GM12878 (cell line): ENCODE measurements at regions not wholly inside any gene's neighbourhood (a gene's known extent, or its start where the extent isn't known, plus 50 kb on each side); places are given as distances from the start of the nearest gene placed in this dataset.
A peak's percentile ranks its signal among the peaks of the same experiment; 100 is the strongest.

ENCODE experiments used
- ATAC-seq: fragments of 200-7000 bp; cut with Tn5 transposase; 3 replicates; pipeline ENCODE4 v1.9.1; 2020; ENCODE audit warnings: mild to moderate bottlenecking, moderate library complexity
- BruUV-seq: library from RNA; stranded (reverse); fragments of 400-500 nt; replicated peaks from 2 replicates; lab custom pipeline; 2021; lab: Mats Ljungman, UMichigan
- CTCF ChIA-PET: fragments of 300-600 bp; sonication (Branson Sonifier 250); formaldehyde crosslinking; extraction: SDS; loops from one replicate; lab custom pipeline; 2021; ENCODE audit warnings: inconsistent platforms; lab: Yijun Ruan, JAX
- POLR2A ChIA-PET: fragments of 350-600 bp; formaldehyde crosslinking; extraction: SDS; loops from one replicate; lab custom pipeline; 2021; ENCODE audit warnings: inconsistent platforms; lab: Charles Lee
- RAD21 ChIA-PET: fragments of 300-600 bp; sonication (Branson Sonifier 250); formaldehyde crosslinking; loops from one replicate; lab custom pipeline; 2023; ENCODE audit warnings: antibody characterized with exemption; ENCODE audit not compliant: unreplicated experiment; lab: Charles Lee
- SMC1A ChIA-PET: fragments of 300-600 bp; sonication (Branson Sonifier 250); formaldehyde crosslinking; loops from one replicate; lab custom pipeline; 2023; ENCODE audit not compliant: unreplicated experiment, uncharacterized antibody; lab: Charles Lee
- DNase-seq: peaks from one replicate; pipeline ENCODE4 v3.0.0-alpha.2; 2011; ENCODE audit warnings: low read depth, low spot score
- FAIRE-seq: peaks from 3 replicates; lab custom pipeline; 2011; peaks lifted over from hg19 to GRCh38; lab: Jason Lieb, UNC
- H2AFZ ChIP-seq: 2 replicates; pipeline ENCODE4 v1.6.0; 2011; ENCODE audit warnings: low read depth, low read length, control low read depth; ENCODE audit not compliant: control insufficient read depth
- H3K27ac ChIP-seq: 2 replicates; pipeline ENCODE4 v1.5.1; 2011; ENCODE audit warnings: control low read depth; ENCODE audit not compliant: control insufficient read depth, insufficient read depth
- H3K27me3 ChIP-seq, 2 experiments: replicated peaks in 1 of 2; 2 replicates each; pipeline versions ENCODE4 v1.6.0 to v1.6.1; 2011; ENCODE audit warnings: low read length in 1 of 2; ENCODE audit not compliant: control insufficient read depth in 2 of 2, insufficient read depth in 2 of 2
- H3K36me3 ChIP-seq, 2 experiments: 2 replicates each; pipeline ENCODE4 v1.5.1; 2011; ENCODE audit warnings: low read length in 1 of 2; ENCODE audit not compliant: control insufficient read depth in 2 of 2, insufficient read depth in 2 of 2
- H3K4me1 ChIP-seq: 2 replicates; pipeline ENCODE4 v1.6.1; 2011; ENCODE audit warnings: mild to moderate bottlenecking, low read length, moderate library complexity, mixed read lengths; ENCODE audit not compliant: control insufficient read depth, insufficient read depth
- H3K4me2 ChIP-seq: 2 replicates; pipeline ENCODE4 v1.6.0; 2011; ENCODE audit warnings: control low read depth; ENCODE audit not compliant: control insufficient read depth, insufficient read depth
- H3K4me3 ChIP-seq: fragments of 200-600 bp; sonication (generic); 2 replicates; pipeline ENCODE4 v1.5.1; 2016
- H3K79me2 ChIP-seq: 2 replicates; pipeline ENCODE4 v1.6.0; 2011; ENCODE audit warnings: low read length; ENCODE audit not compliant: control insufficient read depth, insufficient read depth
- H3K9ac ChIP-seq: 2 replicates; pipeline ENCODE4 v1.8.0; 2011; ENCODE audit warnings: low read length, control low read depth, mixed read lengths; ENCODE audit not compliant: control insufficient read depth, insufficient read depth
- H3K9me3 ChIP-seq: replicated peaks from 3 replicates; pipeline ENCODE4 v1.5.1; 2011; ENCODE audit warnings: mild to moderate bottlenecking, low read length; ENCODE audit not compliant: control insufficient read depth, insufficient read depth
- H4K20me1 ChIP-seq: 2 replicates; pipeline ENCODE4 v1.6.0; 2011; ENCODE audit not compliant: control insufficient read depth, insufficient read depth
- POLR2AphosphoS5 ChIP-seq: IDR thresholded peaks from 2 replicates; pipeline ENCODE4 v1.6.1; 2011; ENCODE audit warnings: mild to moderate bottlenecking, low read length, inconsistent platforms
- RUNX3 ChIP-seq: IDR thresholded peaks from 2 replicates; pipeline ENCODE4 v1.6.1; 2012; ENCODE audit warnings: low read length, inconsistent platforms
- TCF7 ChIP-seq: IDR thresholded peaks from 2 replicates; pipeline ENCODE4 v1.6.1; 2014; ENCODE audit warnings: antibody characterized with exemption, borderline replicate concordance
- WGBS: methylation state at CpG from one replicate; pipeline ENCODE4 v1.1.6; 2016; ENCODE audit warnings: low lambda C conversion rate; ENCODE audit not compliant: insufficient replicate concordance, insufficient coverage; ENCODE audit errors: missing lambda C conversion rate; 5-methylcytosine and 5-hydroxymethylcytosine counted together
- in situ Hi-C: fragments of 300-500 bp; cut with MboI; formaldehyde crosslinking; loops from 9 replicates; pipeline ENCODE4 v1.14.3; 2018; ENCODE audit warnings: mixed read lengths
- intact Hi-C: fragments of 100-400 bp; cut with micrococcal nuclease; formaldehyde crosslinking; loops from one replicate; pipeline ENCODE4 v1.14.2; 2022; ENCODE audit not compliant: unreplicated experiment
- TF ChIP-seq, protein P1 (sequence below): IDR thresholded peaks from 2 replicates; pipeline ENCODE4 v1.6.1; 2012; ENCODE audit warnings: improper control_type of control experiment, low read depth, low read length; ENCODE audit not compliant: insufficient replicate concordance

DNA sequence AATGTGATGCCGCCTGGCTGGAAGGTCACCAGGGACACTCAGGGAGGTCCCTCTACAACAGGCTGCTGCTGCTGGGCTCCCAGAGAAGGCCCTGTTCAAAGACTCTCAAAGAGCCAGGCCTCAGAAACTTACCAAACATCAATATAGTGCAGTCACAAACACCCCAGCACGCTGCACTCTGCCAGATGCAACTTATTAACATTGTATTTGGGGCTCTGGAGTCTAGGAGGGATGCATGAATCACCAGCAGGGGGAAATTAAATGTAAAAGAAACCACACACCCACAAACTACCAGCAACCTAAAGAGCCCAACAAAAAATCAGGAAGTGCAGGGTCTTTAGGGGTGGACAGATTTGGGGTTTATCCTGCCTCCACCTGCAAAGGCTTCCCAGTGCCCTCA lies 74.6 kb upstream of the SPATA12 start:
- no peak overlapping the region for H3K4me2 ChIP-seq
- in situ Hi-C loops = no loop called here
- ChIA-PET RAD21 (interaction anchor here (2.4 to 8.8 kb wide), 2 partner anchors 10 to 184 kb away, joined by 6 to 206 read pairs; partner anchors contain the start of gene ARHGEF3), POLR2A (interaction anchor here (1.3 kb wide), 1 partner anchor 181 kb away, joined by 5 read pairs; no protein-coding TSS in a partner anchor), CTCF (interaction anchor here (0.7 to 7.8 kb wide), 7 partner anchors 9 to 283 kb away, joined by 4 to 231 read pairs (median 13); partner anchors contain the start of gene ARHGEF3), SMC1A (interaction anchor here (1.4 to 8.8 kb wide), 5 partner anchors 9 to 283 kb away, joined by 3 to 182 read pairs (median 19); partner anchors contain the start of gene ARHGEF3)
- DNase-seq (no peak), ATAC-seq (peak; percentile 10; the same call in 1 of the 3 replicates), FAIRE-seq (no peak)
- H3K79me2 ChIP-seq = no peaks in the 10 kb centered on the region
- H3K9me3 ChIP-seq = no peaks in the 10 kb centered on the region
- no peak overlapping the region for H2AFZ ChIP-seq
- H3K4me3 ChIP-seq = no peak overlapping the region
- H3K36me3 ChIP-seq = no peaks in the 10 kb centered on the region
- no peaks in the 10 kb centered on the region for H4K20me1 ChIP-seq
- H3K27ac ChIP-seq = no peak overlapping the region
- TF ChIP-seq POLR2AphosphoS5 = no peak
- TF ChIP-seq, protein P1, sequence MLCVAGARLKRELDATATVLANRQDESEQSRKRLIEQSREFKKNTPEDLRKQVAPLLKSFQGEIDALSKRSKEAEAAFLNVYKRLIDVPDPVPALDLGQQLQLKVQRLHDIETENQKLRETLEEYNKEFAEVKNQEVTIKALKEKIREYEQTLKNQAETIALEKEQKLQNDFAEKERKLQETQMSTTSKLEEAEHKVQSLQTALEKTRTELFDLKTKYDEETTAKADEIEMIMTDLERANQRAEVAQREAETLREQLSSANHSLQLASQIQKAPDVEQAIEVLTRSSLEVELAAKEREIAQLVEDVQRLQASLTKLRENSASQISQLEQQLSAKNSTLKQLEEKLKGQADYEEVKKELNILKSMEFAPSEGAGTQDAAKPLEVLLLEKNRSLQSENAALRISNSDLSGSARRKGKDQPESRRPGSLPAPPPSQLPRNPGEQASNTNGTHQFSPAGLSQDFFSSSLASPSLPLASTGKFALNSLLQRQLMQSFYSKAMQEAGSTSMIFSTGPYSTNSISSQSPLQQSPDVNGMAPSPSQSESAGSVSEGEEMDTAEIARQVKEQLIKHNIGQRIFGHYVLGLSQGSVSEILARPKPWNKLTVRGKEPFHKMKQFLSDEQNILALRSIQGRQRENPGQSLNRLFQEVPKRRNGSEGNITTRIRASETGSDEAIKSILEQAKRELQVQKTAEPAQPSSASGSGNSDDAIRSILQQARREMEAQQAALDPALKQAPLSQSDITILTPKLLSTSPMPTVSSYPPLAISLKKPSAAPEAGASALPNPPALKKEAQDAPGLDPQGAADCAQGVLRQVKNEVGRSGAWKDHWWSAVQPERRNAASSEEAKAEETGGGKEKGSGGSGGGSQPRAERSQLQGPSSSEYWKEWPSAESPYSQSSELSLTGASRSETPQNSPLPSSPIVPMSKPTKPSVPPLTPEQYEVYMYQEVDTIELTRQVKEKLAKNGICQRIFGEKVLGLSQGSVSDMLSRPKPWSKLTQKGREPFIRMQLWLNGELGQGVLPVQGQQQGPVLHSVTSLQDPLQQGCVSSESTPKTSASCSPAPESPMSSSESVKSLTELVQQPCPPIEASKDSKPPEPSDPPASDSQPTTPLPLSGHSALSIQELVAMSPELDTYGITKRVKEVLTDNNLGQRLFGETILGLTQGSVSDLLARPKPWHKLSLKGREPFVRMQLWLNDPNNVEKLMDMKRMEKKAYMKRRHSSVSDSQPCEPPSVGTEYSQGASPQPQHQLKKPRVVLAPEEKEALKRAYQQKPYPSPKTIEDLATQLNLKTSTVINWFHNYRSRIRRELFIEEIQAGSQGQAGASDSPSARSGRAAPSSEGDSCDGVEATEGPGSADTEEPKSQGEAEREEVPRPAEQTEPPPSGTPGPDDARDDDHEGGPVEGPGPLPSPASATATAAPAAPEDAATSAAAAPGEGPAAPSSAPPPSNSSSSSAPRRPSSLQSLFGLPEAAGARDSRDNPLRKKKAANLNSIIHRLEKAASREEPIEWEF = no peak
- TF ChIP-seq RUNX3 = 0 out of 2 replicates have a peak, but pooled peaks have one; percentile 9
- no peak for TF ChIP-seq TCF7
- intact Hi-C loops = no loop called here
- WGBS = 73% methylated on average over 2 of the region's 2 CpGs
- peaks cover 0 to 6% of the 10 kb centered on the region in 2 experiments; a peak in 2 of 4 replicates for H3K27me3 ChIP-seq
- H3K4me1 ChIP-seq = no peaks in the 10 kb centered on the region
- no TSS peak for BruUV-seq
- H3K9ac ChIP-seq = no peak overlapping the region
